RCC 7860 (cell line): ENCODE measurements at regions not wholly inside any gene's neighbourhood (a gene's known extent, or its start where the extent isn't known, plus 50 kb on each side); places are given as distances from the start of the nearest gene placed in this dataset.

Source experiments
- DNase-seq: peaks from one replicate; pipeline ENCODE4 v3.0.0-alpha.2; 2015; ENCODE audit warnings: low spot score
- FAIRE-seq: peaks from 2 replicates; lab custom pipeline; 2012; peaks lifted over from hg19 to GRCh38; lab: Jason Lieb, UNC

DNA sequence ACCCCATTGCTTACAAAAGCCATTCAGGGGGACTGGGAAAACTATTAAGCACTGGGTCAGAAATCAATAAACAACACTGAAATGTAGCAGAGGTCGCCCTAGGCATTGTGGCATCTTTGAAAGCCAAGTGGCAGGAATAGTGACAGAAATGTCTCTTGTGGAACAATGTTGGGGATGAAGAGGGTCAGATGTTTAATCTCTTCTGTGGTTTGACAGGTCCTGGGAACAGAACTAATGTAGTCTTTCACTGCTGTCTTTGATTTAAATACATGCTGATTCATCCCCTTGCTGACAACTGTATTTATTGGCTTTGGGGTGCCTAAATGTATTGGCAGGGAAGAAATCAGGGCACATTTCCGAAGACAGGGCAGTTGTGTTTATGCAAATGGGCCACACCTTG is 194.8 kb downstream of the ATG4C start:
- DNase-seq (no peak), FAIRE-seq (no peak)

DNA sequence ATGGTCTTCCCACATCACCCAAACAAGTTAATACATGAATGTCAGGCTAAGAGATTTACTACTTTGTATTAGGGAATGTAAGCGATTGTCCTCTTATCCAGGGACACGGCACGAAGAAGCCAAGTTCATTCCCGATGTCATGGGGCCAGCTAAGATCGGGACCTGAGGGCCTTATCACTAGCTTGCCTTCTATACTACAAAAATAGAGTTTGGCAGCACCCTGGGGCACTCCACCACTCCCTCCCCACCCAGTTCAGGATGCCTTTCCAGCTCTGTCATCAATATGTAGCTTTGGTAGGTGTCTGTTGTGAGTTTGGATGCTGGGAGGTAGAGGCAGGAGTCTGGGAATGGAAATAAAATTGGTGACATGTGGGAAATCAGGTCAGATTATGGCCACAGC is 197.5 kb downstream of the ATG4C start:
- DNase-seq (no peak), FAIRE-seq (no peak)

DNA sequence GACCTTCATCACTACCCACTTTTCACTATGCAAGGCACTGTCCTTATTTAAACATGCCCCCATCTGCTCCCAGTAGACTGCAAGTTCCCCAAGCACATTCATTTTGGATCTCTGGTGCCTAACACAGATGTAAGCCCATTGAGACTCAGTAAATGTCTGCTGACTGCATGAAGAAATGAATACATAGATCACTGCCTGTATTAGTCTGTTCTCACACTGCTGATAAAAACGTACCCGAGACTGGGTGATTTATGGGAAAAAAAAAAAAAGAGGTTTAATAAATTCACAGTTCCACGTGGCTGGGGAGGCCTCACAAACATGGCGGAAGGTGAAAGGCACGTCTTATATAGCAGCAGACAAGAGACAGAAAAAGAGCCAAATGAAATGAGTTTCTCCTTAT is 204.9 kb downstream of the ATG4C start:
- DNase-seq (no peak), FAIRE-seq (no peak)

DNA sequence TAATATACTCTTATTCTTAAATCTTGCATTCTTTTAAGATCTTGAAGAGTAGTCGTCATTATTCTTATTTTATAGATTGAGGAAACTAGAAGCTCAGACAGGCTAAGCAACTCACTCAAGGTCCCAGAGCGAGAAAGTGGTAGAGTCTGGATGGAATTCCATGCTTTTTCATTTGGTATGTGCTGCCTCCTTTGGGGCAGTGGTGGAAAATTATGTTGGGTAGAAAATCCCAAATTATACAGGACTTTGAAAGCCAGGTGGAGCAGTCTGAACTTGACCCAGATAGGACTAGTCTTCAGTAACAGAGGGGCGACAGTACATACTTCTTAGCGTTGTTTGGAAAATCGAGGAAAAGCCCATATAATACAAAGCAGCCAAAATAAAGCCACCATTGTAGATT is 205.6 kb downstream of the ATG4C start:
- DNase-seq: no peak

DNA sequence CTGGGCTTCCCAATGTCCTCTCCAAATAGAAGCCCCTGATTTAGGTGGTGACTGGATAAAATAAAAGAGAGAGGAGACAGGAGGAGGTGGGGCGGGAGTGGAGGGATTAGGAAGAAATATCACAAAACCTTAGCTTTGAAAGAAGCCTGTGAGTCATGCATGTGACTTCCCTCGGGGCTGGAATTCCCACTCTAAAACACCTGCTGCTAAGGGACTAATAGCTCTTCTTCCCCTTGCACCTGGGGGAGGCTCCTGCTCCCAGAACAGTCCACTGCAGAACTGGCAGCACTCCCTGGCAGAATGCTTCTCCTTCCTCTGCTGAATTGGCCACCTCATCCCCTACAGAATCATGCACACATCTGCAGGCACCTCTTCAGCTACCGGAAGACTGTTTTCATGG is 207.2 kb downstream of the ATG4C start:
- DNase-seq (no peak), FAIRE-seq (no peak)

More for the DNA sequence above, 205.6 kb downstream of the ATG4C start:
- FAIRE-seq: no peak

DNA sequence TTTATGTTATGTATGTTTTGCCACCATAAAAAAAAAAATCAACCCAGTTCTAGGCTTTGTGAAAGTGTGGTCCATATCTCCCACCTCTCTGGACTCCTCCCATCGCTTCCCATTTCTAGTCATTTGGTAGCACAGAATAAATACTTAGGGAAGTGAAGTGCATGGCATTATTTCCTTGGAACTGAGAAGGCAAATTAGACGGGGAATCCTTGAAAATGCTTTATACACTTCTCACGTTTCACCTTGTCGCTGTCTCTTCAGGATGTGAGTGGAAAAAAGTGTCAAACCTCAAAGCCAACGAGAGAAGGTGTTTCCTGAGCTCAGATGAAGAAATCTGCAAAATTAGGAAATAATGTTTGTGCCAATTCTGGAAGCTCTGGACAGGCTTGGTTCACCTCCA is 209.9 kb downstream of the ATG4C start:
- FAIRE-seq: no peak
- DNase-seq: no peak

DNA sequence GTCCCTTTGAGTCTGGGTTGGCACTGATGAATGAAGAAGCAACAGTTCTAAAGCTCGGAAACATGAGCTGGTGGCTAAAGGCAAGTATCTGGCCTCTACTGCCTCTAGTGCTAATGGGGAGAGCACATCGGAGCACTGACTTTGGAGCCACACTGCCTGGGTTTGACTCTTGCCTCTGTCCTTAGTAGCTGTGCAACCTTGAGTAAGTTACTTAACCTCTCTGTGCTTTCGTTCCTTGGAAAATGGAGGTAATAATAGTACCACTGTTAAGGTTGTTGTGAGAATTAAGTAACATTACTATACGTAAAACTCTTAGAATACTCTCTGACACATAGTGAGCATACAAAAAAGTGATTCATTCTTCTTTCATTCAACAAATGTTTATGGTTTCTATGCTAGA is 211.2 kb downstream of the ATG4C start:
- no peak for FAIRE-seq
- DNase-seq: no peak

DNA sequence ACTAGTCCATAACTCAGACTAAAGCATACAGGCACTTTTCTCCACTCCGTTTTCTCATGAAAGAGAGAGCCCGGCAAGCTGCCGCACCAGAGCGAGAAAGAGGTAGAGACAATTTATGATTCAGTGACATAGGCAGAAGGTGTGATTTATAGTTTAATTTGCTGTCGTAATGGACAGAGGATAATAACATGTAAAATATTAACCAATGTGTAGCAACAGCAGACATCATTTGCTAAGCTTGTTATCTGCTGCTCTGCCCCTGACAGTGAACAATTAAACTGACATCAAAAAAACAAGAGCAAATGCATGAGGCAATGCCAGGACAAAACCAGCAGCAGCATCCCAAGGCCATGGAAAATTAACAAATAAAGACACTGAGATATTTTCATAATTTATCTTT is 214.0 kb downstream of the ATG4C start:
- FAIRE-seq (no peak), DNase-seq (no peak)

DNA sequence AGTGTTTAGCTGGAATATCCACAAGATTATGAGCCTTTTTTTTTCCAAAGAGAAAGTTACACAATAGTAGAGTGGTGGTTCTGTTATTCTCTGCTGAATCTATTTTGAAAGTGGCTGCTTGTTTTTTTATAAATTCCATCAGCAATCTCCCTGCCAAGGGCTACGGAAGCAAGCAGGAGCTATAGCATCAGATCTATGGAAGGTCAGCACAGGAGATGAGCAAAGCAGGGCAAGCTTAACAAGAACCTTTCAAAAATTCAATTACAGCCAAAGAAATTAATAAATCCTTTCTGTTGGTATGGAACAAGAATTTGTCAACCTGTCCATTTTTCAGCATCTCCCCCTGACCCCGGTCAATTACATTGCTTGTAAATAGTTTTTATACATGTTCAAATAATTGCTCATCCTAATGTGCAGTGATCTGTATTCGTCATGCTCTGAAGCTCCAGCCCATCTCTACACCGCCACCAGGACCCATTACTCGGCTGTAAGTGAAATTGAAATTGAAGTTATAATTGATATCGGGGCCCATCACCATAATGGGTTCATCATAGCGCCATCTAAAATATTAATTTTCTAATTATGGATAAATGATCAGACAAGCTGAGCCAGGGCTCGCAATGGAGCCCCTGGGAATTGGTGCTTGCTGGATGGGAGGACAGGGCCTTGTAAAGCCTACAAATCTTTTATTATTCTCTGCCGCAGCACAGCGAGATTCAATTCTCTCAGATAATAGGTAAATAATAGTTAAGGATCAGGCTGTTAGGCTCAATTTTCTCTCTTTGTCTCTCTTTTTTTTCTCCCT is 215.1 kb downstream of the ATG4C start:
- FAIRE-seq (no peak), DNase-seq (no peak)

DNA sequence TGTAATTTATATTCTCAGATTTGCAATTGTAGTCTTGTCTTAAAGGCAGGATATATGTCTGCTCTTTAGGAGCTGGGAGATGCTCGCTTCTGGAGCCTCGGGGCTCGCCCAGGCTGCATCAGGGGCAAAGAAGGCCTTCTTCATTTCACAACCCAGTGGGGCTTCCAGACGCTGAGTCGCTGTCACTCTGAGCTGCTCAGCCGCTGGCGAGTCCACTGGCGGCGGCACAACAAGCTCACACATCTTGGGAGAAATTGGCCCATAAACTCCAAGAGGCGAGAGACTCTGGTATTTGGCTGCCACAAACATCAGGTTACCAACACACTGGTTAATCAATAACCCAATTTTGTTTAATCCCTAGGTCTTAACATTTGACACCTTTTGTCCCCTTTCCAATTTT is 216.6 kb downstream of the ATG4C start:
- no peak for DNase-seq
- no peak for FAIRE-seq

DNA sequence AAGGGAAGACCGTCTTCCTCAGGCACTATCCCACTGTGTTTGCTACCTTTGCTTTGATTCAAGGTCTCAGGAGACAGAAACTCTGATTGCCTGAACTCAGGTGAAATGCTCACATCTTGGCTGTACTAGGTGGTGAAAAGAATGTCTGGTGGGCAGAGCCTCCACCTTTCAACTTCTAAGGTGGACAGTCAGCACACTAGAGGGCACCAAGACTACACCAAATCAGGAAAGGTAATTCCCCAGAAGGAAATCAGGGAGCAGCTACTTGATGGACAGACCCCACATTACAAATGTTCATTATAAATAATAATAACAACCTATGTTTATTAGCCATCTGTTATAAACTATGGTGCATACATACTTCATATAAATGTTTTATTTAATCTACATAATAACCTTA is 220.9 kb downstream of the ATG4C start:
- no peak for FAIRE-seq
- DNase-seq: no peak

DNA sequence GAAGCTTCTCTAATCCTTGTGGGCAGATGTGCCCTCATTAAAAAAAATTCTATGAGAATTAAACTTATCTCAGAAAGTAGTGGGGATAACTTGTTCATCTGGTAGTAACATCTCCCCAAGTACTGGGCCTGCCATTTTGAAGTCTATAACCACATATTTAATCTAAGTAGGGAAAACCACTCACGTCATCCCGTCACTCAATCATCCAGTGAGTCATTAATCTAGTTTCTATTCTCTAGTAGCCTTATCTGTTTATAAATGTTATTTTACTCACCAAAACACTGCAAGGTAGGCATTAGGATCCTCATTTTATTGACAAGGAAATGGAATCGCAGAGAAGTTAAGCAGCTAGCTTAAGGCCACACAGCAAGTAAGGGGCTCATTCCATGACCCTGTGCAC is 221.9 kb downstream of the ATG4C start:
- DNase-seq (no peak), FAIRE-seq (no peak)

DNA sequence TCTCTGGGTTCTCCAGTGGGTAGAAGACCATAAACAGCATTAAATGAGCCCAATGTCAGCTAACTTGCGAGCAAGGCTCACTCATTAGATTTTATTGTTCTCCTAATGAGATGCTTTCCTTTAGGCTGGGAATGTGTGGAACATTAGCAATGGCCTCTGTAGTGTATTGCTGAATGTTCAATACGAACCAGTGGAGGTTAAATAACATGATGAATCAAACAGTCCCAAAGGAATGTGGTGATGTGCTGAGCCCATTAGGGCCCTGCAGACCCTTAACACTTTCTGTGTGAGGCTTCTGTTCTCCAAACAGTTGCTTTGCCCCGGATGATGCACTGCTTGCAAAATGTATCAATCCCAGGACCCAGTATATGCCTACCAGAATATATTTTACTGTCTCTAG is 225.5 kb downstream of the ATG4C start:
- no peak for FAIRE-seq

DNA sequence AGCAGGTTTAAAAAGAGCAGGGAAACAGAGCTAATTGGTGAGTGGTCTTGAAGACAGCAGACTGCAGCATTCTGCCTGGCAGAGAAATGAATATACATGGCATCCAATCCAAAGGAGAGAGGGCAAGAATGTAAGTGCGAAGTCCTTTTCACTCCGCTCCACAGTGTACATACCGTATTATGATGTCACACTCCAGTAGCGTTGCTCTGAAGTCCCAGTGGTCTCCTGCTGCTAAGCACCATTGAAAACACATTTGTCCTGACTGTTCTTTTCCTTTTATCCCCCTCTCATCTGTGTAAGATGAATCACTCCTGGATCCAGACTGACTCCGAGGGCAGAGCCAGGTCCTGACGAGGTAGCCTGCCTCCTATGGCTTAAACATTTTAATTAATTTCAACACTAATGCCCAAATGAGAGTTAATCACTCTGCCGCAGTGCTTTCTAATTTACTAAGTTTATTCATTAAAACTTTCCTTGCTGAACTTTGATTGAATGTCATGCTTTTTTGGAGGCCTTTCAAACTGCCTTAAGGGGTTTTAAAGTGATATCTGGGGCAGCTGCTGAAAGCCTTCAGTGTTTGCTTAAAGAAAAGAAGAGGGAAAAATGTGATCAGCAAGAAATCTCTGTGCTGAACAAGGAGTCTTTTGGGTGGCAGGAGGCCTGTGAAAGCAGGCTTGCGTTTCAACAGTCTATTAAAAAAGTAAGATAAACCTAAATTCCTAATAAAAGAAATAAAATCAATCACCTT is 227.2 kb downstream of the ATG4C start:
- FAIRE-seq (no peak), DNase-seq (no peak)

More for the DNA sequence above, 225.5 kb downstream of the ATG4C start:
- DNase-seq: no peak

DNA sequence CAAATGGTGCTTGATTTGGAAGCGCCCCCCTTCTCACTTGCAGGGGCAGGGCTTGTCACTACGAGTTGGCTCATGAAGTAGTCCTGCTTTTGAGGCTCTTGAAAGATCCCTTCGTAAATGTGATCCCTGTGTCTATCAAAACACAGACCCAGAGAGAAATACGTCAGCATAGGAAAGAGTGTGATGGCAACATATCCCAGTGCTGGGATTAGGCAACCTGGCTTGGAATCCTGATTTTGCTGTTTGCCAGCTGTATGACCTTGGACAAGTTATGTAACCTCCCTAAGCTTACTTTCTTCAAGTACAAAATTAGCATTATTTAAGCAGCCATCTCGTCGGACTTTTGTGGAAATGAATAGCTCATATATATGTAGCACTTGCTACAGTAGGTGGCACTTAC is 228.4 kb downstream of the ATG4C start:
- no peak for FAIRE-seq
- DNase-seq: no peak

DNA sequence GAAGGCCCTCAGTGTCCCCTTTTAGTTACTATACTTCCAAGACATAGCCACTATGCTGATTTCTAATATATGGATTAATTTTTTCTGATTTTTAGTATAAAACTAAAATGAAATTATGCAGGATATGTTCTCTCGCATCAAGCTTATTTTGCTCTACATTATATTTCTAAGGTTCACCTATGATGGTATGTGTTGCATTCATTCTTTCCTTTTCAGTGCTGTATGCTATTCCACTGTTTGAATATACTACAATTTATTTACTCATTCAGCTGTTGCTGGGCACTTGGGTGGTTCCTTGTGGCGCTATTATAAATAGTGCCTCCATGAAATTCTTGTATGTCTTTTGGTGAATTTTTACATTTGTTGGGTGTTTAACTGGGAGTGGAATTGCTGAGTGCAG is 230.3 kb downstream of the ATG4C start:
- FAIRE-seq: no peak
- no peak for DNase-seq

DNA sequence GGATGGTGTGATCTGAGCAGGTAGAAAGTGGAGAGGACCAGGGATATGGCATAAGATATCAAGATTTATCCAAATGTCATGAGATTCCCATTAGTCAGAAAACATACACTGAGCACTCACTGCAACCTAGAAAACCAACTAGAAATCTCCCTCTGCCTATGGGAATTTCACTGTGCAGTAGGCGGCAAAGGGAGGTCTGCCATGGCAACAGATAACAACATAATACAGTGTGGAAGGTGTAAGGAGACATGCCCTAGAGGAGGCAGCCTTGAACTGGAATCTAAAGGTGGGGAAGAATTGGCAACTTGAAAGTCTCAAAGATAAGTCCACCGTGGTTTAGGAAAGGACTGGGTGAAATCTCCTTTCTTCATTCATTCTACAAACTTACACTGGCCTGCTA is 238.4 kb downstream of the ATG4C start:
- FAIRE-seq (no peak), DNase-seq (no peak)

DNA sequence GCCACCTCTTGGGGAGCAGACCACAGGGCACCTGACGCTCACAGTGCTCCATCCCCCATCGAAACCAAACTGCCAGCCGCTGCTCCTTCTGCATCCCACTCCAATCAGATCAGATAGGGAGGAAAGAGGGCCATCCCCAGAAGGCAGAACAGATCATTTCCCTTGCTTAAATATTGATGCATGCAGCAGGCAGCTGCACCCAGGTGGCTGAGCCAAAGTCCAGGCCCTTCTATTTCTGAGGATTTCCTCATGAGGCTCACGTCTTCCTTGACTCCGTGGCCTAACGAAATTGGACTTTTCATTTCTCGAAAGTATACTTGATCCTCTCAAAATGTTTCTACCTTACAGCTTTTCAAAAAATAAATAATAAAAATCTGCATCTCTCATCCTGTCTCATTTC is 239.2 kb downstream of the ATG4C start:
- FAIRE-seq: no peak

DNA sequence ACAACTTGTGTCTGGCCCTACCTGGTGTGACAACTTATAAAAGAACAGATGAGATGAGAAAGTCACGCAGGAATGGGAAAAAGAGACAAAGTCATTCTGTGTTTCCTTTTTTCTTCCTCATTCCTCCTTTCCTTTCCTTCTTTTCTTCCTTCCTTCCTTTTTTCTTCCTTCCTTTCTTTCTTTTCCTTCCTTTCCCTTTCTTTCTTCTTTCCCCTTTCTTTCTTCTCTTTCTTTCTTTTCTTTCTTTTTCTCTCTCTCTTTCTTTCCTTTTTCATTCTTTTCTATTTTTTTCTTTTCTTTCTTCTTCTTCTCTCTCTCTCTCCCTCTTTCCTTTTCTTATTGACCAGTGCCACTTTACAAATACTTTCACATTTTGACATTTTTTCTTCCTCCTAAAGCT is 239.7 kb downstream of the ATG4C start:
- FAIRE-seq (no peak), DNase-seq (no peak)

More for the DNA sequence above, 239.2 kb downstream of the ATG4C start:
- DNase-seq: no peak

DNA sequence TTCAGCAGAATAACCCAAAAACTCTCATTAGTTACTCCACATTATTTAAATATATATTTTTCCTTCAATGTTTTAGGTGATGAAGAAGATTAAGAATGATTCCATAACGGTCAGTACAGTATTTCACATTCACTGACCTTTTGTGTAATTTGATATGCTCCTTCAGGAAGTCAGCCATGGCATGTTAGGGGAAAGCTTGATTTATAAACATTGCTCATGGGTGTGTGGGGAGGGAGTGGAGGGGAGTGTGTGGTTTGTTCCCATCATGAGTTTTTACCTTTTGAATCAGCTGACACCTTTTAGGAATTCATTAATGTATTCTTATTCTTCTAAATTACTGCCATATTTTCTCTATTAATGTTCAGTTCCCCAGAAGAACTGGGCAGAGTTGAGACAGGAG is 240.2 kb downstream of the ATG4C start:
- no peak for DNase-seq
- FAIRE-seq: no peak

DNA sequence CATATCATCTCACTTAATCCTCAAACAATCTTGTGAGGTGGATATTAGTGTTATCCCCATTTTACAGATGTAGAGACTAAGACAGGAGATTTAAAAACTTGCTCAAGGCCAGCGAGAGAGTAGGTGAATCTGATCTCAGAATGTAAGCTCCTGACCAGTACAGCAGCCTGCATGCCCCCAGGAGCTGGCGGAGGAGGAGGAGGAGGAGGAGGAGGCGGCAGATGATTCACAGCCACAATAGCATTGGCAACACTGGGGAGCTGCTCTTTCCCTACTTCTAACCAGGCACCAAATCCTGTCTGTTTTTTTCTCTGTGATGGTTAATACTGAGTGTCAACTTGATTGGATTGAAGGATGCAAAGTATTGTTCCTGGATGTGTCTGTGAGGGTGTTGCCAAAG is 243.2 kb downstream of the ATG4C start:
- FAIRE-seq (no peak), DNase-seq (no peak)

DNA sequence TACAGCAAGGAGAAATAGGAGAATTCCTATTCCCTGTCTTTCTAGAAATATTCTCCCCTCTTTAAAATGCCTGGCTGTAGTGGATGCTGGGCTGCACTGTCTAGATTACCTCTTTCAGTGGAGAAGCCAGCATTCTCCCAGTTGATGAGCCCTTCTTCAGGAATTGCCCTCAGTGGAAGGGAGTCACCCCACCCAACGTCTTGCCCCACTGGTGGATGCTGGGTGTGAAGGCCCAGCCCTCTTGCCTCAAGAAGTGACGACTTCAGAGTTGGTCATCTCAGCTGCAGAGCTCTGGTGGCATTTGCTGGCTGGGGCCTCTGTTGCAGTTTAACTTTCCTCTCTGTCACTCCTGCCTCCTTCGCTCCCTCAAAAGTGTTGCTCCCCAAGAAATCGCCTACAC is 248.2 kb downstream of the ATG4C start:
- FAIRE-seq (no peak), DNase-seq (no peak)
